Fibroblast of skin of left biceps (primary cell): ENCODE measurements at regions not wholly inside any gene's neighbourhood (a gene's known extent, or its start where the extent isn't known, plus 50 kb on each side); places are given as distances from the start of the nearest gene placed in this dataset.

Experiments used
- DNase-seq, 2 experiments: peaks; one replicate each; pipeline ENCODE4 v3.0.0-alpha.2; 2013; ENCODE audit warnings: low read depth in 2 of 2

- DNase-seq, result no peak
Measured at GRCh38 chr16:48948911-48949310, 332.7 kb downstream of the CBLN1 start.

- no peak for DNase-seq
Measured at GRCh38 chr16:48947371-48947713, 334.3 kb downstream of the CBLN1 start.

GRCh38 chr16:48946686-48947370 is 334.8 kb downstream of the CBLN1 start:
- no peak for DNase-seq

GRCh38 chr16:48942996-48943395 is 333.0 kb upstream of the N4BP1 start:
- DNase-seq, result no peak

GRCh38 chr16:48936811-48937210 is 326.8 kb upstream of the N4BP1 start:
- DNase-seq, result no peak

GRCh38 chr16:48932216-48932855 is 322.4 kb upstream of the N4BP1 start:
- DNase-seq, result no peak

GRCh38 chr16:48930951-48931553 is 321.1 kb upstream of the N4BP1 start:
- DNase-seq, result no peak

GRCh38 chr16:48919791-48920190 is 309.8 kb upstream of the N4BP1 start:
- DNase-seq, result no peak

- DNase-seq, result no peak
Measured at GRCh38 chr16:48918520-48919258, 308.7 kb upstream of the N4BP1 start.

GRCh38 chr16:48916566-48916965 is 306.6 kb upstream of the N4BP1 start:
- DNase-seq, result no peak

- no peak for DNase-seq
Measured at GRCh38 chr16:48914070-48914469, 304.1 kb upstream of the N4BP1 start.

GRCh38 chr16:48913384-48913783 is 303.4 kb upstream of the N4BP1 start:
- DNase-seq, result no peak

GRCh38 chr16:48912360-48912759 is 302.4 kb upstream of the N4BP1 start:
- DNase-seq, result no peak

- DNase-seq, result no peak
Measured at GRCh38 chr16:48911700-48912099, 301.7 kb upstream of the N4BP1 start.

GRCh38 chr16:48910214-48910613 is 300.2 kb upstream of the N4BP1 start:
- DNase-seq, result no peak

- DNase-seq, result no peak
Measured at GRCh38 chr16:48909231-48909630, 299.3 kb upstream of the N4BP1 start.

- DNase-seq, result no peak
Measured at GRCh38 chr16:48907906-48908634, 298.1 kb upstream of the N4BP1 start.

- no peak for DNase-seq
Measured at GRCh38 chr16:48905632-48906505, 295.9 kb upstream of the N4BP1 start.

GRCh38 chr16:48904333-48904732 is 294.4 kb upstream of the N4BP1 start:
- no peak for DNase-seq

GRCh38 chr16:48903039-48903438 is 293.1 kb upstream of the N4BP1 start:
- DNase-seq, result no peak
